Thyroid gland (tissue), 4 donors: ENCODE measurements at regions not wholly inside any gene's neighbourhood (a gene's known extent, or its start where the extent isn't known, plus 50 kb on each side); places are given as distances from the start of the nearest gene placed in this dataset.

ENCODE experiments used
- DNase-seq, 2 donors: peaks; one replicate each; pipeline ENCODE4 v3.0.0-alpha.2; 2019
- H3K27ac ChIP-seq, 3 donors: fragments of 200-600 bp; sonication (generic); 1 replicate in 2 of 3; 2 replicates in 1 of 3; pipeline ENCODE4 v1.5.1; 2016 to 2019; ENCODE audit warnings: mild to moderate bottlenecking in 1 of 3, moderate library complexity in 1 of 3
- H3K27me3 ChIP-seq: fragments of 200-600 bp; sonication (generic); one replicate; pipeline ENCODE4 v1.5.1; 2019
- H3K36me3 ChIP-seq, 2 donors: fragments of 200-600 bp; sonication (generic); one replicate each; pipeline ENCODE4 v1.5.1; 2016 to 2019
- H3K4me1 ChIP-seq, 2 donors: fragments of 200-600 bp; sonication (generic); one replicate each; pipeline ENCODE4 v1.5.1; 2017 to 2019
- H3K4me3 ChIP-seq, 3 donors: fragments of 200-600 bp; sonication (generic); replicated peaks in 1 of 3; 1 replicate in 2 of 3; 2 replicates in 1 of 3; pipeline ENCODE4 v1.5.1; 2016; ENCODE audit warnings: mild to moderate bottlenecking in 1 of 3
- H3K9me3 ChIP-seq: fragments of 200-600 bp; sonication (generic); one replicate; pipeline ENCODE4 v1.5.1; 2017
- CTCF ChIP-seq, 6 experiments: fragments of 200-600 bp in 3 of 6; fragments of 450-650 bp in 3 of 6; sonication (generic) in 3 of 6; IDR thresholded peaks; one replicate each; pipeline ENCODE4 v1.5.1; 2016 to 2019; ENCODE audit warnings: antibody characterized with exemption in 6 of 6, mild to moderate bottlenecking in 2 of 6, inconsistent platforms in 1 of 6, moderate library complexity in 1 of 6
- POLR2A ChIP-seq, 2 donors: fragments of 450-650 bp; IDR thresholded peaks; one replicate each; pipeline ENCODE4 v1.6.1; 2017; ENCODE audit warnings: antibody characterized with exemption in 2 of 2, mild to moderate bottlenecking in 2 of 2, moderate library complexity in 1 of 2
- WGBS, 2 donors: methylation state at CpG; one replicate each; pipeline ENCODE4 v1.1.5; 2017; 5-methylcytosine and 5-hydroxymethylcytosine counted together
- intact Hi-C: fragments of 100-400 bp; cut with DNase I; formaldehyde crosslinking; loops from one replicate; pipeline ENCODE4 v1.15.1; 2023

DNA sequence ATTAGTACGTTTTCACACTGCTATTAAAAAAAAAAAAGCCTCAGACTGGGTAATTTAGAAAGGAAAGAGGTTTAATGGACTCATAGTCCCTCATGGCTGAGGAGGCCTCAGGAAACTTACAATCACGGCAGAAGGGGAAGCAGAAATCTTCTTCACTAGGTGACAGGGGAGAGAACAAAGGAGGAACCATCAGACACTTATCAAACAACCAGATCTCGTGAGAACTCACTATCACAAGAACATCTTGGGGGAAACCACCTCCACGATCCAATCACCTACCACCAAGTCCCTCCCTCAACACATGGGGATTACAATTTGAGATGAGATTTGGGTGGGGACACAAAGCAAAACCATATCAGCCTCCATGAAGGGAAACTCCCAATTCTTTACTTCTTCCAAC is 85.2 kb upstream of the MAFB start:
- H3K27ac ChIP-seq = no peak overlapping the region
- no peaks in the 10 kb centered on the region for H3K27me3 ChIP-seq
- intact Hi-C loops = no loop called here
- 51 to 66% methylated on average over 4 of the region's 4 CpGs for WGBS, 2 donors
- no peaks in the 10 kb centered on the region for H3K9me3 ChIP-seq
- no peaks in the 10 kb centered on the region for H3K36me3 ChIP-seq
- TF ChIP-seq POLR2A (IDR thresholded peaks at IDR 0.05) = no peak
- TF ChIP-seq CTCF (IDR thresholded peaks at IDR 0.05) = no peak
- no peak for DNase-seq
- no peaks in the 10 kb centered on the region for H3K4me1 ChIP-seq
- H3K4me3 ChIP-seq = no peak overlapping the region

- DNase-seq = no peak
- Histone ChIP-seq H3K36me3 (no peaks in the 10 kb centered on the region), H3K27me3 (no peaks in the 10 kb centered on the region), H3K27ac (no peak overlapping the region), H3K4me1 (no peaks in the 10 kb centered on the region), H3K4me3 (no peak overlapping the region), H3K9me3 (no peaks in the 10 kb centered on the region)
- 55 to 75% methylated on average over 2 of the region's 2 CpGs for WGBS, 2 donors
- TF ChIP-seq CTCF (IDR thresholded peaks at IDR 0.05) = no peak
- TF ChIP-seq POLR2A (IDR thresholded peaks at IDR 0.05) = no peak
- intact Hi-C loops = no loop called here
These were observed 86.6 kb upstream of the MAFB start for GRCh38 chr20:40775561-40776146.

GRCh38 chr20:40776466-40777457 is 87.7 kb upstream of the MAFB start:
- WGBS, 2 donors = 62 to 71% methylated on average over 13 of the region's 13 CpGs
- no peaks in the 10 kb centered on the region for H3K27me3 ChIP-seq
- no peak for DNase-seq
- no peak overlapping the region for H3K27ac ChIP-seq
- TF ChIP-seq POLR2A (IDR thresholded peaks at IDR 0.05) (no peak), CTCF (IDR thresholded peaks at IDR 0.05) (no peak)
- intact Hi-C loops = no loop called here
- no peaks in the 10 kb centered on the region for H3K36me3 ChIP-seq
- no peak overlapping the region for H3K4me3 ChIP-seq
- H3K4me1 ChIP-seq = no peaks in the 10 kb centered on the region
- no peaks in the 10 kb centered on the region for H3K9me3 ChIP-seq

GRCh38 chr20:40777653-40778052 is 88.6 kb upstream of the MAFB start:
- no peaks in the 10 kb centered on the region for H3K36me3 ChIP-seq
- no peak for TF ChIP-seq POLR2A (IDR thresholded peaks at IDR 0.05)
- no peak for TF ChIP-seq CTCF (IDR thresholded peaks at IDR 0.05)
- intact Hi-C loops = no loop called here
- H3K27me3 ChIP-seq = no peaks in the 10 kb centered on the region
- no peak for DNase-seq
- H3K27ac ChIP-seq = no peak overlapping the region
- no peaks in the 10 kb centered on the region for H3K4me1 ChIP-seq
- H3K9me3 ChIP-seq = no peaks in the 10 kb centered on the region
- no peak overlapping the region for H3K4me3 ChIP-seq

DNA sequence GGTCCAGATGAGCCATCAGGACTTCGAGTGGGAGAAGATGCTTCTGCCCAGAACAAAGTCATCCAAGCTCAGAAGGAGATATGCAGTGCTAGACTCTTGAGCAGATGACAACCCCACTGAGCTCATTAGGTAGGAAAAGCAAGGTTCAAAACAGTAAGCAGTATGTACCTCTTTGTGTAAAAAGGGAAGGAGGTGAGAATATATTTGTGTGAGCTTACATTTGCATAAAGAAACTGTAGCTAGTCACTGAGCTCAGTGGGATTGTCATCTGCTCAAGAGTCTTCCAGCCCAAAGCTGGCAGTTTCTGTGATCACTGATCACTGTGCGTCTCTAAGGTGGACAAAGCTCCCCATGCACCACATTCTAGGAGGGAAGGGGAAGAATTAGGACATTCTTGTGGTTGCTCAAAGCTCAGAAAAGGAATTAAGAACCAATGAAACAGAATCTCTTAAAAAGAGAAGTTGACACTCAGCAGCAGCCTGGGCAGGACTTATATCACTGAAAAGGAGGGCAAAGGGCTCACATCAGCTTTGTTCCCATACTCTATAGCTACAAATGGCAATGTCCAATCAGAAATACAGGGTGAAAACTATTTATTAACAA is 90.0 kb upstream of the MAFB start:
- TF ChIP-seq CTCF (IDR thresholded peaks at IDR 0.05) = no peak
- TF ChIP-seq POLR2A (IDR thresholded peaks at IDR 0.05) = no peak
- Histone ChIP-seq H3K9me3 (no peaks in the 10 kb centered on the region), H3K36me3 (no peaks in the 10 kb centered on the region), H3K27ac (no peak overlapping the region), H3K27me3 (no peaks in the 10 kb centered on the region), H3K4me3 (no peak overlapping the region), H3K4me1 (no peaks in the 10 kb centered on the region)
- no peak for DNase-seq
- intact Hi-C loops = no loop called here
- WGBS, 2 donors = 74 to 82% methylated on average over 2 of the region's 2 CpGs
